OCI-LY1 (cell line): ENCODE measurements at regions not wholly inside any gene's neighbourhood (a gene's known extent, or its start where the extent isn't known, plus 50 kb on each side); places are given as distances from the start of the nearest gene placed in this dataset.

Experiments used
- EZH2 ChIP-seq: fragments of 200-600 bp; sonication (generic), shearing (Covaris generic); IDR thresholded peaks from 2 replicates; pipeline ENCODE4 v1.8.0; 2017; ENCODE audit warnings: borderline replicate concordance, mixed run types, mild to moderate bottlenecking, antibody characterized with exemption, low read length, moderate library complexity, mixed read lengths
- TF ChIP-seq, protein P1 (sequence below): fragments of 200-600 bp; sonication (generic), shearing (Covaris generic); IDR thresholded peaks from 2 replicates; pipeline ENCODE4 v1.5.1; 2017; ENCODE audit warnings: mild to moderate bottlenecking, antibody characterized with exemption, low read length, moderate library complexity, mixed read lengths

- TF ChIP-seq, protein P1, sequence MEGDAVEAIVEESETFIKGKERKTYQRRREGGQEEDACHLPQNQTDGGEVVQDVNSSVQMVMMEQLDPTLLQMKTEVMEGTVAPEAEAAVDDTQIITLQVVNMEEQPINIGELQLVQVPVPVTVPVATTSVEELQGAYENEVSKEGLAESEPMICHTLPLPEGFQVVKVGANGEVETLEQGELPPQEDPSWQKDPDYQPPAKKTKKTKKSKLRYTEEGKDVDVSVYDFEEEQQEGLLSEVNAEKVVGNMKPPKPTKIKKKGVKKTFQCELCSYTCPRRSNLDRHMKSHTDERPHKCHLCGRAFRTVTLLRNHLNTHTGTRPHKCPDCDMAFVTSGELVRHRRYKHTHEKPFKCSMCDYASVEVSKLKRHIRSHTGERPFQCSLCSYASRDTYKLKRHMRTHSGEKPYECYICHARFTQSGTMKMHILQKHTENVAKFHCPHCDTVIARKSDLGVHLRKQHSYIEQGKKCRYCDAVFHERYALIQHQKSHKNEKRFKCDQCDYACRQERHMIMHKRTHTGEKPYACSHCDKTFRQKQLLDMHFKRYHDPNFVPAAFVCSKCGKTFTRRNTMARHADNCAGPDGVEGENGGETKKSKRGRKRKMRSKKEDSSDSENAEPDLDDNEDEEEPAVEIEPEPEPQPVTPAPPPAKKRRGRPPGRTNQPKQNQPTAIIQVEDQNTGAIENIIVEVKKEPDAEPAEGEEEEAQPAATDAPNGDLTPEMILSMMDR: no peak
- TF ChIP-seq EZH2: no peak
These were observed 894.5 kb upstream of the ALCAM start for GRCh38 chr3:104472221-104472620.
